ENCODE measurements at regions not wholly inside any gene's neighbourhood (a gene's known extent, or its start where the extent isn't known, plus 50 kb on each side); places are given as distances from the start of the nearest gene placed in this dataset.

GRCh38 chr5:135747824-135748223 lies 86.6 kb upstream of the SLC25A48 start:
- no peak for TF ChIP-seq YY1 (IDR thresholded peaks at IDR 0.05; ENCODE audit: low read depth)
- no peak for TF ChIP-seq EP300 (IDR thresholded peaks at IDR 0.05; ENCODE audit: borderline replicate concordance)
- no peak for TF ChIP-seq ZBTB7A (IDR thresholded peaks at IDR 0.05; ENCODE audit: low read depth)
- no peak for TF ChIP-seq RAD21 (IDR thresholded peaks at IDR 0.05; ENCODE audit: low read depth)
- TF ChIP-seq CREB1 (IDR thresholded peaks at IDR 0.05; ENCODE audit: low read depth), result no peak
- no peak for TF ChIP-seq USF1 (IDR thresholded peaks at IDR 0.05)
- no peak for TF ChIP-seq TEAD4 (IDR thresholded peaks at IDR 0.05)
- no peak for TF ChIP-seq NFIC (IDR thresholded peaks at IDR 0.05)
- TF ChIP-seq TAF1 (IDR thresholded peaks at IDR 0.05; ENCODE audit: low read depth), result no peak

Data from Ishikawa (cell line).